ENCODE measurements at regions not wholly inside any gene's neighbourhood (a gene's known extent, or its start where the extent isn't known, plus 50 kb on each side); places are given as distances from the start of the nearest gene placed in this dataset.
A peak's percentile ranks its signal among the peaks of the same experiment; 100 is the strongest.

DNA sequence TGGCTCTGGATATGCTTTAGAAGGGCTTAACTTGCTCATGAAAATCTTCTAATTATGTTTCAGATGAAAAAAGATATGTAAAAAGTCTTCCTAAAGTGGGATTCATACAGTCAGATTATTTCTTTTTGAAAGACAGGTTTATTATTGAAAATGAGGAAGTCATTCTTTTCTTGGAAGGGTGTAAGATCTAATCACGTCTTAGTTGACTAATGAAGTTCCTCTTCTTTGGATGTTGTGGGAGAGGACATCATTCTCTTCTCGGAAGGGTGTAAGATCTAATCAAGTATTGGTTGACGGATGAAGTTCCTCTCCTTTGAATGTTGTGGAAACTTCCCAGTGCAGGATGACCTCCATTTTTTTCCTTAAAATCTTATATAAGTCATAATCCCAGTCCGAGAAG lies 74.9 kb downstream of the ALG10 start:
- intact Hi-C loops (cut with DNase I): no loop called here
- Histone ChIP-seq H3K4me3 (no peak overlapping the region), H3K9me3 (no peaks in the 10 kb centered on the region), H3K27ac (no peak overlapping the region), H3K4me1 (no peaks in the 10 kb centered on the region), H3K36me3 (ENCODE audit: insufficient read depth in 1 of 2, low read depth in 1 of 2) (no peaks in the 10 kb centered on the region), H3K27me3 (ENCODE audit: insufficient read depth in 3 of 3, low read length in 2 of 3) (no peaks in the 10 kb centered on the region)
- DNase-seq: no peak
- WGBS, 3 donors: 58 to 64% (median 60%) methylated on average over 4 of the region's 4 CpGs
- TF ChIP-seq, protein P1, sequence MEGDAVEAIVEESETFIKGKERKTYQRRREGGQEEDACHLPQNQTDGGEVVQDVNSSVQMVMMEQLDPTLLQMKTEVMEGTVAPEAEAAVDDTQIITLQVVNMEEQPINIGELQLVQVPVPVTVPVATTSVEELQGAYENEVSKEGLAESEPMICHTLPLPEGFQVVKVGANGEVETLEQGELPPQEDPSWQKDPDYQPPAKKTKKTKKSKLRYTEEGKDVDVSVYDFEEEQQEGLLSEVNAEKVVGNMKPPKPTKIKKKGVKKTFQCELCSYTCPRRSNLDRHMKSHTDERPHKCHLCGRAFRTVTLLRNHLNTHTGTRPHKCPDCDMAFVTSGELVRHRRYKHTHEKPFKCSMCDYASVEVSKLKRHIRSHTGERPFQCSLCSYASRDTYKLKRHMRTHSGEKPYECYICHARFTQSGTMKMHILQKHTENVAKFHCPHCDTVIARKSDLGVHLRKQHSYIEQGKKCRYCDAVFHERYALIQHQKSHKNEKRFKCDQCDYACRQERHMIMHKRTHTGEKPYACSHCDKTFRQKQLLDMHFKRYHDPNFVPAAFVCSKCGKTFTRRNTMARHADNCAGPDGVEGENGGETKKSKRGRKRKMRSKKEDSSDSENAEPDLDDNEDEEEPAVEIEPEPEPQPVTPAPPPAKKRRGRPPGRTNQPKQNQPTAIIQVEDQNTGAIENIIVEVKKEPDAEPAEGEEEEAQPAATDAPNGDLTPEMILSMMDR (IDR thresholded peaks at IDR 0.05): no peak
- no peak for ATAC-seq

DNA sequence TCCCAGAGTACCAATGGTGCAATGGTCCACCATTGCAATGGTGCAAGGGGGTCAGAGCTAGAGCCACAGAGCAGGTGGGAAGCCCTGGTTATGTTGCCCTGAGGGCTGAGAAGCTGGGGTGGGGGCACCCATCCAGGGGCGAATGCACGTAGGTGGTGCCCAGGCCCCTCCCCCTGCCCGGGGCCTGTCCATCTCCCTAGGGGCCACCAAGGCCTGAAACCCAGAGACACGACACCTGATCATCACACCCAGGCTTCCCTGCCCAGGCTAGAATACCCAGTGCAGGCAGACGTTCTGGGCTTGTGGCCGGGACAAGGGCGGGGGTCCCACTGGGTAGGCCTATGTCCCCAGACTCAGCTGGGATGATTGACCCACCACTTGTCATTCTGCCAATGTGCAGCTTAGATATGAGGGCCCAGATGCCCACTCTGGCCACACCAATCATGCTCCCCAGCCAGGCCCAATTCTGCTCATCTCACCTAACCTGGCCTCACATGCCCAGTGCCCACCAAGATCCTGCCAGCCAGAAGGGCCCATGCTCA lies 83.2 kb downstream of the ALG10 start:
- H3K9me3 ChIP-seq: no peaks in the 10 kb centered on the region
- no peak overlapping the region for H3K4me3 ChIP-seq
- H3K27ac ChIP-seq: no peak overlapping the region
- H3K4me1 ChIP-seq: no peaks in the 10 kb centered on the region
- 79 to 89% (median 87%) methylated on average over 7 of the region's 7 CpGs for WGBS, 3 donors
- no peak for DNase-seq
- no peaks in the 10 kb centered on the region for H3K36me3 ChIP-seq (ENCODE audit: insufficient read depth in 1 of 2, low read depth in 1 of 2)
- TF ChIP-seq, protein P1 (IDR thresholded peaks at IDR 0.05): no peak
- intact Hi-C loops (cut with DNase I): no loop called here
- no peak for ATAC-seq
- peaks cover 0 to 3% (median 3%) of the 10 kb centered on the region in 3 donors for H3K27me3 ChIP-seq (ENCODE audit: insufficient read depth in 3 of 3, low read length in 2 of 3)

DNA sequence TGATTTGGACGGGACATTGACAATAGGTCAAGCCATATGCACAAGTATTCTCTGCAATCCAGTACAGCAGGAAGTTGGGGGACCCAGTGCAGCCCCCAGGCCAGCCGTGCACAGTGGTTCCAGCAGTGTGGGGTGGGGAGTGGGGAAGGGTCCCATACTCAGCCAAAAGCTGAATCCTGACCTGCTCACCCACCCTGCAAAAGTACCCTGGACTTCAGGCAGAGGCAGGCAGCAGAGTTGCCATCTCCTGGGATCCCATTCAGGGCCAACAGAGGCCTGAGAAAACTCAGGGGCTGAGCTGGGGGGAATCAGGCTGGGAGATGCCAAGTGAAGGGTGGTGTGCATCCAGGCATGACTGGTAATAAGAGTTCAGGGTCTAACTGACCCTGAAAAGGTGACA lies 83.9 kb downstream of the ALG10 start:
- 79 to 91% (median 80%) methylated on average over 2 of the region's 2 CpGs for WGBS, 3 donors
- TF ChIP-seq, protein P1 (IDR thresholded peaks at IDR 0.05): no peak
- peaks cover 0 to 3% (median 3%) of the 10 kb centered on the region in 3 donors for H3K27me3 ChIP-seq (ENCODE audit: insufficient read depth in 3 of 3, low read length in 2 of 3)
- H3K36me3 ChIP-seq (ENCODE audit: insufficient read depth in 1 of 2, low read depth in 1 of 2): no peaks in the 10 kb centered on the region
- no peak for DNase-seq
- intact Hi-C loops (cut with DNase I): no loop called here
- no peaks in the 10 kb centered on the region for H3K4me1 ChIP-seq
- no peaks in the 10 kb centered on the region for H3K9me3 ChIP-seq
- H3K4me3 ChIP-seq: no peak overlapping the region
- ATAC-seq: no peak
- no peak overlapping the region for H3K27ac ChIP-seq

DNA sequence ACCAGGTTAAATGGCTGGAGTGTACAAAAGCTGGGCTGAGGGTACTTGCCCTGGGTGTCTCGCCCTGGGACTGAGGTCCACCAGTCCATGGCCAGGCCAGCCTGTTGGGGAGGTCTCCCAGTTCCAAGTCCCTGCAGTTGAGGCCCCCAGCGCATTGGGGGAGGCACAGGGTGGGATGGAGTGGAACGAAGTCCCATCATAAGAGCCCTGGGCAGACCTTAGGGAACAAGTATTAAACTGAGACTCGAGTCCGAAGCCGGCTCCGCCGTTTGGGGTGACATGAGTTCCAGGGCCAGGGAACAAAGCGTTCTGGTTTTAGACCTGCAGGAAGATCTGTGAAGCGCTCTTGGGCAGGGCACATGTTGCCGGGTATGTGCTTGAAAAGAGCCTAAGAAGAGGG lies 84.7 kb downstream of the ALG10 start:
- Histone ChIP-seq H3K9me3 (no peaks in the 10 kb centered on the region), H3K4me1 (no peaks in the 10 kb centered on the region), H3K27me3 (ENCODE audit: insufficient read depth in 3 of 3, low read length in 2 of 3) (peaks cover 0 to 3% (median 3%) of the 10 kb centered on the region in 3 donors), H3K36me3 (ENCODE audit: insufficient read depth in 1 of 2, low read depth in 1 of 2) (no peaks in the 10 kb centered on the region), H3K4me3 (no peak overlapping the region), H3K27ac (no peak overlapping the region)
- no peak for ATAC-seq
- 83 to 88% (median 85%) methylated on average over 11 of the region's 11 CpGs for WGBS, 3 donors
- no peak for DNase-seq
- TF ChIP-seq, protein P1 (IDR thresholded peaks at IDR 0.05): no peak
- intact Hi-C loops (cut with DNase I): no loop called here

DNA sequence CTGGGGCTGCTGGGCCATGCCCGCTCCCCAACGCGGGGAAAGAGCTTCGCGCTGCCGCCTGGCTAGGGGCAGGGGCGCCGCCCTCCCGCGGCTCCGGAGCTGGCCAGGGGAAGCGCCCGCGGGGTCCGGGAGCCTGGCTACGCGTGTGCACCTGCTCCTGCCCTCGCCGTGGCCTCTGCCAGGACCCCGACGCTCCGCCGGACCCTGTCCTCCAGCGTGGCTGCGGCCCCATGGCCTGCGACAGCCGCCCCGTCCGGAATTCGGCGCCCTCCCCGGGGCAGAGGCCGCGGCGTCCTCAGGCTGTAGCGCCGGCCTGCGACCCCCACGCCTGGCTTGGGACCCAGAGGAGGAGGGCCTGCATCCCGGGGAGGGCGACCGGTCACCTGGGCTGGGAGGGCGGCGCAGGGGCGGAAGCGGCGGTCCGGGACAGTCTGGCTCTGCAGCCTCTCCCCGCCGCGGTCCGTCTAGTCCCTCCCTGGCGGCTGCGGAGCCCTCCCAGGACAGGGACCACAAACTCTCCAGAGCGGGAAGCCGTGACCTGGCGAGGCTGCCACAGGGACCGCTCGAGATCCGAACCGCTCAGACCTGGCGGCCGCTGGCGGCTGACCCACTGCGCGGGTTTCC lies 85.6 kb downstream of the ALG10 start:
- H3K4me3 ChIP-seq: no peak overlapping the region

More for the DNA sequence above, 85.6 kb downstream of the ALG10 start:
- DNase-seq (peak in 1 of 2 donors; percentile 38), ATAC-seq (no peak)
- peaks cover 0 to 3% (median 3%) of the 10 kb centered on the region in 3 donors for H3K27me3 ChIP-seq (ENCODE audit: insufficient read depth in 3 of 3, low read length in 2 of 3)
- no peaks in the 10 kb centered on the region for H3K36me3 ChIP-seq (ENCODE audit: insufficient read depth in 1 of 2, low read depth in 1 of 2)
- no peak overlapping the region for H3K27ac ChIP-seq
- WGBS, 3 donors: 6 to 20% (median 11%) methylated on average over 30 to 62 of the region's 66 CpGs
- intact Hi-C loops (cut with DNase I): no loop called here
- no peaks in the 10 kb centered on the region for H3K4me1 ChIP-seq
- no peaks in the 10 kb centered on the region for H3K9me3 ChIP-seq
- TF ChIP-seq, protein P1 (IDR thresholded peaks at IDR 0.05): no peak

Data from psoas muscle (tissue), 7 donors.